MM.1S (cell line): ENCODE measurements at regions not wholly inside any gene's neighbourhood (a gene's known extent, or its start where the extent isn't known, plus 50 kb on each side); places are given as distances from the start of the nearest gene placed in this dataset.

Experiments
- EZH2 ChIP-seq: fragments of 300-600 bp; sonication (generic); optimal IDR thresholded peaks from 2 replicates; pipeline ENCODE3; 2017; ENCODE audit warnings: low read depth, mild to moderate bottlenecking, antibody characterized with exemption, low read length, mixed read lengths
- TF ChIP-seq, protein P1 (sequence below): fragments of 300-600 bp; sonication (generic); IDR thresholded peaks from 2 replicates; pipeline ENCODE4 v1.5.1; 2016; ENCODE audit warnings: antibody characterized with exemption, low read length, mixed read lengths

DNA sequence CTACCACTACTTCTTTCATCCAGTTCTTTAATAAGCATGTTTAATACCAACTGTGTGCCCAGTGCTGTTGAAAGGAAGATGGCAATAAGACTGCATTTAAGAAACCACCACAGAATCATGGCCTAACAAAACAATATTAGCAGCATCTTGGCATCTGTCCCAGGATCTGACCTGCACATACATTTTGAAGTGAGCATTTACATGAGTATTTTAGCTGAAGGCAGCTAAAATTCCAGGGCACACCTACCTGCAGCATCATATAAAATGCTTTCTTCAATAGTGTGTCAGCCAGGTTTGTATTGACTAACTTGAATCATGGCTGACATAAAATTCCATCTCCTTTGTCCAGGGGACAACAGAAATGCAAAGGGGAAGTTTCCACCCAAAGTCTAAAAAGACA lies 65.0 kb upstream of the ARHGAP5 start:
- TF ChIP-seq, protein P1, sequence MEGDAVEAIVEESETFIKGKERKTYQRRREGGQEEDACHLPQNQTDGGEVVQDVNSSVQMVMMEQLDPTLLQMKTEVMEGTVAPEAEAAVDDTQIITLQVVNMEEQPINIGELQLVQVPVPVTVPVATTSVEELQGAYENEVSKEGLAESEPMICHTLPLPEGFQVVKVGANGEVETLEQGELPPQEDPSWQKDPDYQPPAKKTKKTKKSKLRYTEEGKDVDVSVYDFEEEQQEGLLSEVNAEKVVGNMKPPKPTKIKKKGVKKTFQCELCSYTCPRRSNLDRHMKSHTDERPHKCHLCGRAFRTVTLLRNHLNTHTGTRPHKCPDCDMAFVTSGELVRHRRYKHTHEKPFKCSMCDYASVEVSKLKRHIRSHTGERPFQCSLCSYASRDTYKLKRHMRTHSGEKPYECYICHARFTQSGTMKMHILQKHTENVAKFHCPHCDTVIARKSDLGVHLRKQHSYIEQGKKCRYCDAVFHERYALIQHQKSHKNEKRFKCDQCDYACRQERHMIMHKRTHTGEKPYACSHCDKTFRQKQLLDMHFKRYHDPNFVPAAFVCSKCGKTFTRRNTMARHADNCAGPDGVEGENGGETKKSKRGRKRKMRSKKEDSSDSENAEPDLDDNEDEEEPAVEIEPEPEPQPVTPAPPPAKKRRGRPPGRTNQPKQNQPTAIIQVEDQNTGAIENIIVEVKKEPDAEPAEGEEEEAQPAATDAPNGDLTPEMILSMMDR: no peak
- TF ChIP-seq EZH2: no peak
